HG02763 (cell line): ENCODE measurements at regions not wholly inside any gene's neighbourhood (a gene's known extent, or its start where the extent isn't known, plus 50 kb on each side); places are given as distances from the start of the nearest gene placed in this dataset.
"Not testable (repeated sequence)": the region's sequence is repeated elsewhere in the genome, so short reads cannot be mapped to it uniquely, and the experiment has no call there.

Experiments
- ATAC-seq: cut with Tn5 transposase; IDR thresholded peaks from one replicate; pipeline ENCODE4 v1.9.1; 2021; ENCODE audit warnings: mild to moderate bottlenecking, moderate library complexity; ENCODE audit not compliant: unreplicated experiment

- not testable (repeated sequence) for ATAC-seq
These were observed 355.7 kb upstream of the INTU start for GRCh38 chr4:127277023-127277422.

GRCh38 chr4:127284236-127284635, 348.5 kb upstream of the INTU start:
- ATAC-seq: no peak

GRCh38 chr4:127291316-127291715, 341.4 kb upstream of the INTU start:
- ATAC-seq: no peak

- no peak for ATAC-seq
These were observed 339.3 kb upstream of the INTU start for GRCh38 chr4:127293496-127293895.

GRCh38 chr4:127304356-127304755, 328.4 kb upstream of the INTU start:
- ATAC-seq: no peak

- ATAC-seq: no peak
These were observed 324.8 kb upstream of the INTU start for GRCh38 chr4:127307996-127308395.

GRCh38 chr4:127309369-127310102, 323.2 kb upstream of the INTU start:
- ATAC-seq: no peak

- ATAC-seq: no peak
These were observed 321.4 kb upstream of the INTU start for GRCh38 chr4:127311371-127311770.

- ATAC-seq: no peak
These were observed 320.8 kb upstream of the INTU start for GRCh38 chr4:127311924-127312323.

GRCh38 chr4:127313767-127314166, 319.0 kb upstream of the INTU start:
- no peak for ATAC-seq

GRCh38 chr4:127327491-127327890, 305.3 kb upstream of the INTU start:
- ATAC-seq: no peak

GRCh38 chr4:127335073-127335620, 297.6 kb upstream of the INTU start:
- no peak for ATAC-seq

- ATAC-seq: no peak
These were observed 297.0 kb upstream of the INTU start for GRCh38 chr4:127335732-127336131.

- ATAC-seq: not testable (repeated sequence)
These were observed 289.6 kb upstream of the INTU start for GRCh38 chr4:127343123-127343522.

- no peak for ATAC-seq
These were observed 288.7 kb upstream of the INTU start for GRCh38 chr4:127344071-127344470.

GRCh38 chr4:127347936-127348335, 284.8 kb upstream of the INTU start:
- ATAC-seq: no peak

- no peak for ATAC-seq
These were observed 280.3 kb upstream of the INTU start for GRCh38 chr4:127352220-127353113.

- ATAC-seq: no peak
These were observed 277.0 kb upstream of the INTU start for GRCh38 chr4:127355743-127356142.

GRCh38 chr4:127357765-127358164, 275.0 kb upstream of the INTU start:
- no peak for ATAC-seq

GRCh38 chr4:127362686-127363085, 270.1 kb upstream of the INTU start:
- ATAC-seq: no peak

GRCh38 chr4:127364397-127364796, 268.4 kb upstream of the INTU start:
- no peak for ATAC-seq

GRCh38 chr4:127364911-127365310, 267.8 kb upstream of the INTU start:
- ATAC-seq: no peak
